ENCODE measurements at regions not wholly inside any gene's neighbourhood (a gene's known extent, or its start where the extent isn't known, plus 50 kb on each side); places are given as distances from the start of the nearest gene placed in this dataset.

DNA sequence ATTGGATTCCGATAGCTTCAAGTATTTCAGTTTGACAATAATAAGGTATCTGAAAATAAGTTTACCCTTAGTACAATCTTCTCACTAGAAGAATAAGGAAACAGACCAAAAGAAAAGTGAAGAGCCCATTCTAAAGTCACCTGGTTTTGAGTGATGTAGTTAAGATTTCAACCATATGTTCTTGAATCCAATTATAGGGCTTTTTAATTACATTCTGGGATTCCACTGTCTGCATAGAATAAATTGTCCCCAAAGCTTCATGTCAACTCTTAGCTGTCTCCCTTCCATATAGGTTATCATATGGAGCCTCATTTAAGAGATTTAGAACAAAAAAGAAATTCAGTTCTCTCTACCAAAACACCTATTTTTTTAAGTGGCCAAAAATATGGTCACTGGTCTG lies 1158.8 kb downstream of the IGSF11 start:
- no peak for TF ChIP-seq POLR2AphosphoS5 (IDR thresholded peaks at IDR 0.05; ENCODE audit: low read depth, low read length)
- TF ChIP-seq, protein P1, sequence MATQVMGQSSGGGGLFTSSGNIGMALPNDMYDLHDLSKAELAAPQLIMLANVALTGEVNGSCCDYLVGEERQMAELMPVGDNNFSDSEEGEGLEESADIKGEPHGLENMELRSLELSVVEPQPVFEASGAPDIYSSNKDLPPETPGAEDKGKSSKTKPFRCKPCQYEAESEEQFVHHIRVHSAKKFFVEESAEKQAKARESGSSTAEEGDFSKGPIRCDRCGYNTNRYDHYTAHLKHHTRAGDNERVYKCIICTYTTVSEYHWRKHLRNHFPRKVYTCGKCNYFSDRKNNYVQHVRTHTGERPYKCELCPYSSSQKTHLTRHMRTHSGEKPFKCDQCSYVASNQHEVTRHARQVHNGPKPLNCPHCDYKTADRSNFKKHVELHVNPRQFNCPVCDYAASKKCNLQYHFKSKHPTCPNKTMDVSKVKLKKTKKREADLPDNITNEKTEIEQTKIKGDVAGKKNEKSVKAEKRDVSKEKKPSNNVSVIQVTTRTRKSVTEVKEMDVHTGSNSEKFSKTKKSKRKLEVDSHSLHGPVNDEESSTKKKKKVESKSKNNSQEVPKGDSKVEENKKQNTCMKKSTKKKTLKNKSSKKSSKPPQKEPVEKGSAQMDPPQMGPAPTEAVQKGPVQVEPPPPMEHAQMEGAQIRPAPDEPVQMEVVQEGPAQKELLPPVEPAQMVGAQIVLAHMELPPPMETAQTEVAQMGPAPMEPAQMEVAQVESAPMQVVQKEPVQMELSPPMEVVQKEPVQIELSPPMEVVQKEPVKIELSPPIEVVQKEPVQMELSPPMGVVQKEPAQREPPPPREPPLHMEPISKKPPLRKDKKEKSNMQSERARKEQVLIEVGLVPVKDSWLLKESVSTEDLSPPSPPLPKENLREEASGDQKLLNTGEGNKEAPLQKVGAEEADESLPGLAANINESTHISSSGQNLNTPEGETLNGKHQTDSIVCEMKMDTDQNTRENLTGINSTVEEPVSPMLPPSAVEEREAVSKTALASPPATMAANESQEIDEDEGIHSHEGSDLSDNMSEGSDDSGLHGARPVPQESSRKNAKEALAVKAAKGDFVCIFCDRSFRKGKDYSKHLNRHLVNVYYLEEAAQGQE (IDR thresholded peaks at IDR 0.05; ENCODE audit: insufficient read depth in 1 of 2, low read depth in 2 of 2, low read length in 2 of 2), result no peak

Data from PFSK-1 (cell line).